ACC112 (cell line): ENCODE measurements at regions not wholly inside any gene's neighbourhood (a gene's known extent, or its start where the extent isn't known, plus 50 kb on each side); places are given as distances from the start of the nearest gene placed in this dataset.

Source experiments
- H2AFZ ChIP-seq: fragments of 200-600 bp; sonication (generic); one replicate; pipeline ENCODE4 v1.6.0; 2017; ENCODE audit warnings: antibody characterized with exemption, low read length; ENCODE audit not compliant: unreplicated experiment
- H3K27ac ChIP-seq: fragments of 200-600 bp; sonication (generic); 2 replicates; pipeline ENCODE4 v1.5.1; 2014; ENCODE audit warnings: low read depth, mild to moderate bottlenecking, antibody characterized with exemption, low read length, moderate library complexity
- H3K27me3 ChIP-seq: fragments of 200-600 bp; sonication (generic); 2 replicates; pipeline ENCODE4 v1.6.1; 2014; ENCODE audit warnings: mild to moderate bottlenecking, antibody characterized with exemption, low read length, moderate library complexity, mixed read lengths; ENCODE audit not compliant: insufficient read depth
- H3K36me3 ChIP-seq: fragments of 200-600 bp; sonication (generic); 2 replicates; pipeline ENCODE4 v1.6.1; 2016; ENCODE audit warnings: mild to moderate bottlenecking, antibody characterized with exemption, low read length, moderate library complexity, mixed read lengths; ENCODE audit not compliant: insufficient read depth
- H3K4me1 ChIP-seq: fragments of 200-600 bp; sonication (generic); one replicate; pipeline ENCODE4 v1.6.1; 2016; ENCODE audit warnings: low read length, mixed read lengths; ENCODE audit not compliant: insufficient read depth, unreplicated experiment, control insufficient read depth
- H3K4me3 ChIP-seq: fragments of 200-600 bp; sonication (generic); 2 replicates; pipeline ENCODE4 v1.5.1; 2014; ENCODE audit warnings: mild to moderate bottlenecking, low read depth, low read length
- H3K79me2 ChIP-seq: fragments of 200-600 bp; sonication (generic); one replicate; pipeline ENCODE4 v1.6.0; 2016; ENCODE audit warnings: low read length; ENCODE audit not compliant: control insufficient read depth, unreplicated experiment, insufficient read depth

- Histone ChIP-seq H3K36me3 (no peaks in the 10 kb centered on the region), H3K27ac (no peak overlapping the region), H3K79me2 (no peaks in the 10 kb centered on the region), H2AFZ (no peak overlapping the region), H3K4me1 (no peaks in the 10 kb centered on the region), H3K27me3 (peaks cover 41% of the 10 kb centered on the region), H3K4me3 (no peak overlapping the region)
Observed at GRCh38 chr9:3696368-3696767, 170.6 kb upstream of the RFX3 start.

GRCh38 chr9:3692606-3693005, 166.8 kb upstream of the RFX3 start:
- H3K36me3 ChIP-seq, result no peaks in the 10 kb centered on the region
- H3K4me1 ChIP-seq, result no peaks in the 10 kb centered on the region
- H2AFZ ChIP-seq, result no peak overlapping the region
- no peak overlapping the region for H3K4me3 ChIP-seq
- no peaks in the 10 kb centered on the region for H3K79me2 ChIP-seq
- 0 out of 2 replicates have a peak, but pooled peaks cover 5% of the 10 kb centered on the region for H3K27me3 ChIP-seq
- no peak overlapping the region for H3K27ac ChIP-seq

- no peaks in the 10 kb centered on the region for H3K27me3 ChIP-seq
- H3K4me1 ChIP-seq, result no peaks in the 10 kb centered on the region
- no peaks in the 10 kb centered on the region for H3K79me2 ChIP-seq
- H3K36me3 ChIP-seq, result no peaks in the 10 kb centered on the region
- no peak overlapping the region for H2AFZ ChIP-seq
- no peak overlapping the region for H3K27ac ChIP-seq
- H3K4me3 ChIP-seq, result no peak overlapping the region
Observed at GRCh38 chr9:3689555-3689954, 163.8 kb upstream of the RFX3 start.

GRCh38 chr9:3687145-3687544, 161.3 kb upstream of the RFX3 start:
- Histone ChIP-seq H3K27ac (no peak overlapping the region), H3K4me3 (no peak overlapping the region), H3K4me1 (no peaks in the 10 kb centered on the region), H3K36me3 (no peaks in the 10 kb centered on the region), H3K27me3 (no peaks in the 10 kb centered on the region), H3K79me2 (no peaks in the 10 kb centered on the region), H2AFZ (no peak overlapping the region)

- H3K36me3 ChIP-seq, result no peaks in the 10 kb centered on the region
- no peaks in the 10 kb centered on the region for H3K79me2 ChIP-seq
- no peak overlapping the region for H3K4me3 ChIP-seq
- H3K27me3 ChIP-seq, result peaks cover 3% of the 10 kb centered on the region; the same call in 1 of the 2 replicates
- no peaks in the 10 kb centered on the region for H3K4me1 ChIP-seq
- H3K27ac ChIP-seq, result no peak overlapping the region
- no peak overlapping the region for H2AFZ ChIP-seq
Observed at GRCh38 chr9:3682186-3682585, 156.4 kb upstream of the RFX3 start.

GRCh38 chr9:3677541-3677940, 151.7 kb upstream of the RFX3 start:
- Histone ChIP-seq H3K4me1 (no peaks in the 10 kb centered on the region), H3K36me3 (no peaks in the 10 kb centered on the region), H3K27ac (no peak overlapping the region), H3K27me3 (peaks cover 3% of the 10 kb centered on the region; the same call in 1 of the 2 replicates), H3K4me3 (no peak overlapping the region), H2AFZ (no peak overlapping the region), H3K79me2 (no peaks in the 10 kb centered on the region)

GRCh38 chr9:3676766-3677165, 151.0 kb upstream of the RFX3 start:
- Histone ChIP-seq H3K36me3 (no peaks in the 10 kb centered on the region), H3K79me2 (no peaks in the 10 kb centered on the region), H3K4me1 (no peaks in the 10 kb centered on the region), H3K27me3 (peaks cover 3% of the 10 kb centered on the region; the same call in 1 of the 2 replicates), H2AFZ (no peak overlapping the region), H3K4me3 (no peak overlapping the region), H3K27ac (no peak overlapping the region)

- Histone ChIP-seq H3K79me2 (no peaks in the 10 kb centered on the region), H3K4me1 (no peaks in the 10 kb centered on the region), H2AFZ (no peak overlapping the region), H3K27me3 (peaks cover 3% of the 10 kb centered on the region; the same call in 1 of the 2 replicates), H3K36me3 (no peaks in the 10 kb centered on the region), H3K27ac (no peak overlapping the region), H3K4me3 (no peak overlapping the region)
Observed at GRCh38 chr9:3675946-3676345, 150.1 kb upstream of the RFX3 start.

- no peak overlapping the region for H3K27ac ChIP-seq
- no peaks in the 10 kb centered on the region for H3K27me3 ChIP-seq
- no peak overlapping the region for H3K4me3 ChIP-seq
- no peaks in the 10 kb centered on the region for H3K4me1 ChIP-seq
- no peak overlapping the region for H2AFZ ChIP-seq
- H3K79me2 ChIP-seq, result no peaks in the 10 kb centered on the region
- H3K36me3 ChIP-seq, result no peaks in the 10 kb centered on the region
Observed at GRCh38 chr9:3674561-3674960, 148.8 kb upstream of the RFX3 start.

GRCh38 chr9:3672399-3672798, 146.6 kb upstream of the RFX3 start:
- no peaks in the 10 kb centered on the region for H3K79me2 ChIP-seq
- no peaks in the 10 kb centered on the region for H3K4me1 ChIP-seq
- H3K4me3 ChIP-seq, result no peak overlapping the region
- H3K27ac ChIP-seq, result no peak overlapping the region
- no peaks in the 10 kb centered on the region for H3K27me3 ChIP-seq
- H3K36me3 ChIP-seq, result no peaks in the 10 kb centered on the region
- H2AFZ ChIP-seq, result no peak overlapping the region

- no peak overlapping the region for H3K27ac ChIP-seq
- H3K4me3 ChIP-seq, result no peak overlapping the region
- no peak overlapping the region for H2AFZ ChIP-seq
- no peaks in the 10 kb centered on the region for H3K4me1 ChIP-seq
- no peaks in the 10 kb centered on the region for H3K36me3 ChIP-seq
- H3K79me2 ChIP-seq, result no peaks in the 10 kb centered on the region
- H3K27me3 ChIP-seq, result no peaks in the 10 kb centered on the region
Observed at GRCh38 chr9:3664044-3664443, 138.2 kb upstream of the RFX3 start.
